GM23338 (cell line): ENCODE measurements at regions not wholly inside any gene's neighbourhood (a gene's known extent, or its start where the extent isn't known, plus 50 kb on each side); places are given as distances from the start of the nearest gene placed in this dataset.

Experiments used
- ATAC-seq: fragments of 200-7000 bp; cut with Tn5 transposase; 3 replicates; pipeline ENCODE4 v1.9.1; 2020
- DNase-seq: peaks from one replicate; pipeline ENCODE4 v3.0.0-alpha.2; 2015; ENCODE audit warnings: low spot score
- H2AFZ ChIP-seq: fragments of 200-600 bp; sonication (generic); 2 replicates; pipeline ENCODE4 v1.8.0; 2016; ENCODE audit warnings: antibody characterized with exemption, mild to moderate bottlenecking, moderate library complexity
- H3F3A ChIP-seq: fragments of 200-600 bp; sonication (generic); replicated peaks from 2 replicates; pipeline ENCODE4 v1.8.0; 2017; ENCODE audit warnings: antibody characterized with exemption, mixed run types, low read depth
- H3K27ac ChIP-seq: fragments of 200-600 bp; sonication (generic); 2 replicates; pipeline ENCODE4 v1.6.1; 2016; ENCODE audit warnings: low read depth
- H3K27me3 ChIP-seq: fragments of 200-600 bp; sonication (generic); 2 replicates; pipeline ENCODE4 v1.8.0; 2016; ENCODE audit warnings: mild to moderate bottlenecking, mixed run types, moderate library complexity; ENCODE audit not compliant: insufficient read depth
- H3K36me3 ChIP-seq: fragments of 200-600 bp; sonication (generic); 2 replicates; pipeline ENCODE4 v1.8.0; 2016; ENCODE audit warnings: mild to moderate bottlenecking; ENCODE audit not compliant: insufficient read depth
- H3K4me1 ChIP-seq: fragments of 200-600 bp; sonication (generic); 2 replicates; pipeline ENCODE4 v1.8.0; 2016; ENCODE audit warnings: mild to moderate bottlenecking, moderate library complexity; ENCODE audit not compliant: insufficient read depth
- H3K4me2 ChIP-seq: fragments of 200-600 bp; sonication (generic); 2 replicates; pipeline ENCODE4 v1.7.1; 2017; ENCODE audit warnings: mixed run types
- H3K4me3 ChIP-seq: fragments of 200-600 bp; sonication (generic); 2 replicates; pipeline ENCODE4 v1.6.1; 2016; ENCODE audit warnings: mixed run types
- H3K79me2 ChIP-seq: fragments of 200-600 bp; sonication (generic); replicated peaks from 2 replicates; pipeline ENCODE4 v1.8.0; 2017; ENCODE audit warnings: mild to moderate bottlenecking; ENCODE audit not compliant: insufficient read depth
- H3K9me2 ChIP-seq: fragments of 200-600 bp; sonication (generic); 2 replicates; pipeline ENCODE4 v1.8.0; 2017; ENCODE audit not compliant: insufficient read depth
- H4K20me1 ChIP-seq: fragments of 200-600 bp; sonication (generic); replicated peaks from 2 replicates; pipeline ENCODE4 v1.8.0; 2017; ENCODE audit warnings: mild to moderate bottlenecking; ENCODE audit not compliant: insufficient read depth
- H3K27ac Mint-ChIP-seq: 2 replicates; pipeline ENCODE4 v1.8.0; 2020; ENCODE audit warnings: inconsistent platforms, mild to moderate bottlenecking, moderate library complexity, mixed read lengths
- H3K27me3 Mint-ChIP-seq: 3 replicates; pipeline ENCODE4 v1.8.0; 2022; ENCODE audit warnings: low read depth, mild to moderate bottlenecking, moderate library complexity, mixed read lengths, inconsistent platforms; ENCODE audit not compliant: insufficient read depth, poor library complexity
- H3K36me3 Mint-ChIP-seq: 3 replicates; pipeline ENCODE4 v1.8.0; 2021; ENCODE audit warnings: low read depth, mild to moderate bottlenecking, inconsistent platforms, moderate library complexity, mixed read lengths
- H3K4me1 Mint-ChIP-seq: 3 replicates; pipeline ENCODE4 v1.8.0; 2020; ENCODE audit warnings: mild to moderate bottlenecking, inconsistent platforms, mixed read lengths
- H3K4me3 Mint-ChIP-seq: 3 replicates; pipeline ENCODE4 v1.8.0; 2021; ENCODE audit warnings: moderate library complexity, mild to moderate bottlenecking, inconsistent platforms, mixed read lengths
- H3K9me3 Mint-ChIP-seq: 3 replicates; pipeline ENCODE4 v1.8.0; 2020; ENCODE audit warnings: moderate library complexity, mild to moderate bottlenecking, inconsistent platforms, mixed read lengths
- CREB1 ChIP-seq: fragments of 250-450 bp; sonication (Bioruptor Pico); IDR thresholded peaks from 2 replicates; pipeline ENCODE4 v1.5.0; 2020; ENCODE audit warnings: low read depth, mild to moderate bottlenecking, moderate library complexity
- CTCF ChIP-seq, 2 experiments: fragments of 200-600 bp in 1 of 2; sonication (generic) in 1 of 2; conservative IDR thresholded peaks; 2 replicates each; pipeline versions ENCODE4 v1.5.1 to v1.6.1; 2016 to 2017; ENCODE audit warnings: antibody characterized with exemption in 2 of 2, low read depth in 2 of 2, mild to moderate bottlenecking in 2 of 2, moderate library complexity in 1 of 2
- ETS1 ChIP-seq: IDR thresholded peaks from 2 replicates; pipeline ENCODE4 v1.6.1; 2016; ENCODE audit warnings: antibody characterized with exemption
- JUNB ChIP-seq: IDR thresholded peaks from one replicate; pipeline ENCODE4 v1.6.1; 2016; ENCODE audit warnings: antibody characterized with exemption; ENCODE audit not compliant: unreplicated experiment
- REST ChIP-seq: IDR thresholded peaks from one replicate; pipeline ENCODE4 v1.6.1; 2018; ENCODE audit warnings: antibody characterized with exemption; ENCODE audit not compliant: unreplicated experiment
- ZNF114 ChIP-seq: fragments of 250-450 bp; sonication (Bioruptor Pico); IDR thresholded peaks from 2 replicates; pipeline ENCODE4 v1.5.0; 2020; ENCODE audit warnings: mild to moderate bottlenecking, moderate library complexity

GRCh38 chr3:76585794-76586392 lies 454.0 kb upstream of the ROBO2 start:
- no peaks in the 10 kb centered on the region for H3K27me3 ChIP-seq
- Mint-ChIP-seq H3K4me3 (no peak overlapping the region), H3K27ac (no peak overlapping the region), H3K36me3 (no peaks in the 10 kb centered on the region), H3K4me1 (no peaks in the 10 kb centered on the region), H3K9me3 (peaks cover 4% of the 10 kb centered on the region; the same call in 1 of the 3 replicates), H3K27me3 (no peaks in the 10 kb centered on the region)
- H3K4me2 ChIP-seq = no peak overlapping the region
- H3K36me3 ChIP-seq = no peaks in the 10 kb centered on the region
- H3K4me1 ChIP-seq = no peaks in the 10 kb centered on the region
- H3K4me3 ChIP-seq = no peak overlapping the region
- no peak overlapping the region for H3K27ac ChIP-seq
- H3K79me2 ChIP-seq = no peaks in the 10 kb centered on the region
- TF ChIP-seq ZNF114 (CRISPR knock-in tag) (no peak), CTCF (conservative IDR thresholded peaks at IDR 0.05; ENCODE audit: low read depth in 2 of 2) (peak in 1 of 2 experiments; percentile 91)
- no peak overlapping the region for H2AFZ ChIP-seq
- no peak for ATAC-seq
- 0 out of 2 replicates have a peak, but pooled peaks cover 3% of the 10 kb centered on the region for H3K9me2 ChIP-seq
- H3F3A ChIP-seq = no peaks in the 10 kb centered on the region
- DNase-seq = peak; percentile 59
- no peaks in the 10 kb centered on the region for H4K20me1 ChIP-seq

GRCh38 chr3:76586471-76586870 lies 453.4 kb upstream of the ROBO2 start:
- ATAC-seq (no peak), DNase-seq (no peak)
- no peaks in the 10 kb centered on the region for H3F3A ChIP-seq
- peaks cover 4% of the 10 kb centered on the region; the same call in 1 of the 3 replicates for H3K9me3 Mint-ChIP-seq
- TF ChIP-seq CREB1 (CRISPR knock-in tag) (no peak), JUNB (no peak), REST (no peak), ETS1 (no peak)
- no peak overlapping the region for H3K27ac Mint-ChIP-seq
- H3K9me2 ChIP-seq = no peaks in the 10 kb centered on the region
- H3K4me2 ChIP-seq = no peak overlapping the region
- no peak overlapping the region for H3K27ac ChIP-seq
- H4K20me1 ChIP-seq = no peaks in the 10 kb centered on the region
- H3K4me1 ChIP-seq = no peaks in the 10 kb centered on the region
- H3K4me1 Mint-ChIP-seq = no peaks in the 10 kb centered on the region
- no peaks in the 10 kb centered on the region for H3K36me3 Mint-ChIP-seq
- H3K79me2 ChIP-seq = no peaks in the 10 kb centered on the region
- no peaks in the 10 kb centered on the region for H3K27me3 ChIP-seq
- H2AFZ ChIP-seq = no peak overlapping the region
- no peaks in the 10 kb centered on the region for H3K36me3 ChIP-seq
- H3K4me3 Mint-ChIP-seq = no peak overlapping the region
- no peaks in the 10 kb centered on the region for H3K27me3 Mint-ChIP-seq
- no peak overlapping the region for H3K4me3 ChIP-seq
